NOMO-1 treated with dmso at 0.1 percent for 144 hours (cell line): ENCODE measurements at regions not wholly inside any gene's neighbourhood (a gene's known extent, or its start where the extent isn't known, plus 50 kb on each side); places are given as distances from the start of the nearest gene placed in this dataset.
"Not testable (repeated sequence)": the region's sequence is repeated elsewhere in the genome, so short reads cannot be mapped to it uniquely, and the experiment has no call there.

ENCODE experiments used
- DNase-seq: peaks from one replicate; lab custom pipeline; 2025; ENCODE audit not compliant: unreplicated experiment; lab: John Stamatoyannopoulos, UW

DNA sequence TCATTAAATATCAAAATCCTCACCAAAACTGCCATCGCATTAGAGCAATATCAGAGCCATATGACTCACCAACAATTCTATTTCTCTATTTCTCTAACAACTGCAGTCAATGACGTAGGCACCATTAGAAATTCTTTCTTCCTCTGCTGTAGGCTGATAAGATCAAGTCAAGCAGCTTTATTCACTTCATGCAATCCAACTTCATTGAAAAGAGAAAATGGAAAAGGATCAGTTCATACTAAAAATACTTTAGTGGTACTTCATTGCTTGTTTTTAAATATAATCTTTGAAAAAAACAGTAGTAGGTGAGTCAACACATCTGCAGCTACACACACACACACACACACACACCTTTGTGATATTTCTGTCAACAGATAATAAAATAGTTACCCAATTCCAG is 345.3 kb upstream of the TENM3 start:
- DNase-seq, result no peak

DNA sequence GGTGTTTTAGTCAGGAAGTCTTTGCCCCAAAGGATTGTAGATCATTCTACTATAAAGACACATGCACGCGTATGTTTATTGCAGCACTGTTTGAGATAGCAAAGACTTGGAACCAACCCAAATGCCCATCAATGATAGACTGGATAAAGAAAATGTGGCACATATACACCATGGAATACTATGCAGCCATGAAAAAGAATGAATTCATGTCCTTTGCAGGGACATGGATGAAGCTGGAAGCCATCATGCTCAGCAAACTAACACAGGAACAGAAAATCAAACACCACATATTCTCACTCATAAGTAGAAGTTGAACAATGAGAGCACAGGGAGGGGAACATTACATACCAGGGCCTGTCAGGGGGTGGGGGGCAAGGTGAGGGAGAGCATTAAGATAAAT is 340.8 kb upstream of the TENM3 start:
- not testable (repeated sequence) for DNase-seq

- no peak for DNase-seq
Measured at GRCh38 chr4:181905708-181906107, 337.5 kb upstream of the TENM3 start.

GRCh38 chr4:181908168-181908567 is 335.0 kb upstream of the TENM3 start:
- no peak for DNase-seq

DNA sequence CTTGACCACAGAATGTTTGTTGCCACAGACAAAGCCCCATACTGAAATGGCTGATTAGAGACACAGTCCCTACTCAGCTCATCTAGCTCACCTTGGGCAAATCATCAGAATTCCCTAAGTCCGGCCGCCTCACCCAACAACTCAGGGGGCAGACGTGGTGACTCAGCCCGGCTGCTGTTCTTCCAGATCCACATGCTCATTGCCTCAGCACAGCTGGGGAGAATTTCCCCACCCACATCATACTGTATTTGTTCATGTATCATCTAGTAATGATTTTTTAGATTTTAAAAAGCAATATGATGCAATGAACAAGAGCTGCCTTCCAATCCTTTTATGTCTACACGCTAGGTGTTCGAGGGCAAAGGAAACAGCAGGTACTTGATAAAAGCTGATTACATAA is 333.8 kb upstream of the TENM3 start:
- DNase-seq, result no peak

- no peak for DNase-seq
Measured at GRCh38 chr4:181911420-181911819, 331.8 kb upstream of the TENM3 start.

GRCh38 chr4:181933471-181933870 is 309.7 kb upstream of the TENM3 start:
- DNase-seq, result no peak

GRCh38 chr4:181938631-181939030 is 304.6 kb upstream of the TENM3 start:
- DNase-seq, result no peak

DNA sequence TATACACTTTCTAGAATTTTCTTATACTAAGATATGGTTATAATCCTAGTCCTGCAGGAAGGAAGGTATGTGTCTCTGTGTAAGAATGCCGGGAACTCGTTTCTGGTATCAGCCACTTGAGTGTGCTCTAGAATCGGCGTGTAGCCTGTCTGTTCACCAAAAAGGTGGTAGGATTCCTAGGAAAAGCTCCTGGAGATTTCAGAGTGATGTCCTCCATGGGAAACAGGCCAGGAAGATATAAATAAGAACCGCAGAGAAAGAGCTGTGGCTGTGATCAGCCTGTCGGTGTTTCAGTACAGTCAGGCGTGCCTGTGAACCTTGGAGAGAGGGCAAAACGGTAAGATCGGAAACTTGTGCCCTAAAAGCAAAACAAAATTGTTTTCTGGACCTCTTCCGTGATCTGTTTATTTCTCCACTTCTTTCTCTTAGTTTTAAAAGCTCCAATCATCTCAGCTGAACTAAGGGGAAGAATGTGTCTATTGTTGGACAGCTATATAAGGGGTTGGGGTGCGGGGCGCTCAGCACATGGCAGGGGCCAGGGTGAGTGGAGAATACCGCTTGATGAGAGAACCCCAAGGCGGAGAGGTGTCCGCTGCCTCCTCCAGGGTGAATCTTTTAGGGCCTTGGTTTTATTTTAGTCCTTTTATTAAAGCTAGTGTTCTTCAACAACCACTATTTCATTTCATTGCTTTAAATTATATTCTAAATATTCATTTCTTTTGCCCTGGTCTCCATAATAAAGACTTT is 303.8 kb upstream of the TENM3 start:
- no peak for DNase-seq

DNA sequence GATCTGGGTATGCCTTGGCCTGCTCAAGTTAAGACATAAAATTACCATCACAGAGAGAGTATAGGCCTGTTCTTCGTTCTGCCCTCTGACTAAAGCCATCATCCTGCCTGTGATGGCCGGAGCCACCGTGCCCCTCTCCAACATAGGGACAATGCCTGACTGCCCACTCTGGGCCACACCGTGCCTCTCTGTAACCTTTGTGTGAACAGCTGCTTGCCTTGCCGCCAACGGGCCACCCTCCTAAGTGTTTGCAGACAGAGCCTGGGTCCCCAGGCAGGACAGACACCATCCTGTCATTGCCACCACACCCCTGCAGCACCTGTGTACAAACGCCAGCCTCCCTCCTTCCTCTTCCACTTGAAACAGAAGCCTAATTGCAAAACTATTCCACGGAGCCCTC is 298.7 kb upstream of the TENM3 start:
- no peak for DNase-seq

DNA sequence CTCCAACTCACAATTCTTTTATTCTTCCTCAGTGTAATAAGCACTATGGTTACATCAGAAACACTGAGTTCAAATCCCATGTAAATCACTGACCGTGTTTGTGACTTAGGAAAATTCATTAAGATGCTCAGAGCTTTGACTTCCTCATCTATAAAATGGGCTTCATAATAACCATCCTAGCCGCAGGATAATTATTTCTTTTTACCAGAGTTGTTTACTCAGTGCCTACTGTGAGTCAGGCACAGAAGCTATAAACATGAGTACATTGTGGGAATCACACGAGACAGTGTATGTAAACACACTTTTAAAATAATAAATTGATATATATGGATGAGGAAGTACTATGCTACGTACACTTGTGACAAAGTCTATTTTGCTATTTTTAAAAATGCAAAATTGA is 296.3 kb upstream of the TENM3 start:
- no peak for DNase-seq

DNA sequence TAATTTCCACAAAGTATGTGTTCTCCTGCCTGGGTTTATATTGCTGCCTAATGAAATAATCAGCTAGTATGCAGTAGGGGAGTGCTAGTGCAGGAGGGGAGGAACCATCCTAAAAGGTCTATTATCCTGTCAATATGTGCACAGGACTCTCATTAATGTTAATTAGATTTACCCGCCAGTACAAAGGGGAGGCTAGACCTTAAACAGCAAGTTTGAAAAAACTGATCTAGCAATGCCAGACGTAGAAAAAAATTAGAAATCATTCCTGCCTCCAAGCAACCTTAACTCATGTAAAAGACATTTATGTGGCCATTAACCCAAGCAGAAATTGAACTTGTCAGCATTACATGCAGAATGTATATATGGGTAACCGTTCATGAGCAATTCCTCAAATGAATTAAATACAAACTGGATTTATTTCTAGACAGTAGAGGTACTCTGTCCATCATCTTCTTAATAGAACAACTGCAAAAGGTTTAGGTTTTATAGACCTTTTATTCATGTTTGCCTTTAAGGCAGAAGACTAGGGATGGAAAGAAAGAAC is 294.3 kb upstream of the TENM3 start:
- no peak for DNase-seq

GRCh38 chr4:181949704-181950312 is 293.4 kb upstream of the TENM3 start:
- DNase-seq, result no peak

DNA sequence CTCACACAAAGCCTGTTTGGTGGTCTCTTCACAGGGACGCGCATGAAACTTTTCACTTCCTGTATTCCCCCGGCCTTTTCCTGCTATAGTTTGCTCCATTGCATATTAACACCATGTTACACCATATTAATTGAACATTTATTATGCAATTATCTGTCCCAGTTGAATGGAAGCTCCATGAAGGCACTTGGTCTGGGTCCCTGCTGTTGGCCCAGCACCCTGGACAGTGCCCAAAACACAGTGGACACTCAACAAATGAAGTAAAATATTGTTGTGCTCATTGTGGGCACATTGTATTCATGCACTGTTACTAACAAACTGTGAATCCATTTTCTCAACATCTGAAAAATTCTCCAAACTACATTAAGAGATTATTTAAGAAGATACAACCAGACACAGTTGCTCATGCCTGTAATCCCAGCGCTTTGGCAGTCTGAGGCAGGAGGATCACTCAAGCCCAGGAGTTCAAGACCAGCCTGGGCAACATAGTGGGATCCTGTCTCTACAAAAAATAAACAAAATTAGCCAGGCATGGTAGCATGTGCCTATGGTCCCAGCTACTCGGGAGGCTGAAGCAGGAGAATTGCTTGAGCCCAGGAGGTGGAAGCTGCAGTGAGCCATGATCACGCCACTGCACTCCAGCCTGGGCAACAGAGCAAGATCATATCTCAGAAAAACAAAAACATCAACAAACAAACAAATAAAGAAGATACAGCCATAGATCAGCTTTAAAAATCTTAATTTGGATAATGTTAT is 292.7 kb upstream of the TENM3 start:
- DNase-seq, result no peak

DNA sequence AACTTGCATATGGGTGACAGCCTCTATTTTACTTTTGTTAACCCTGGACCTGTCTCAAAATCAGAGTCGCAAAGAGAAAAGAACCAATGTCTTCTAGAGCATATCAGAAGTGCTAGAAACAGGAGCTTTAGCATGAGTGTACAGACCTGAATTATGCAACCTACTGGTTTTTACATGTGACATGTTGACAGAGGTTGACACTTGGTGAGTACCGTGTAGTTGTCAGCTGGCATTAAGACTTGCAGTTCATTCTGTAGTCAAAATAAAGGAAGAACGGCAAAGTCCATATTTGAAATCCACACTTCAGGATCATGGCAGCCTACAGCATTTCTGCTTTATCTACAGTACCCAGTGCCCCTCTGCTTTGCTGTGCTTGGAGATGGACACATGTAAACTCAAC is 291.9 kb upstream of the TENM3 start:
- no peak for DNase-seq

DNA sequence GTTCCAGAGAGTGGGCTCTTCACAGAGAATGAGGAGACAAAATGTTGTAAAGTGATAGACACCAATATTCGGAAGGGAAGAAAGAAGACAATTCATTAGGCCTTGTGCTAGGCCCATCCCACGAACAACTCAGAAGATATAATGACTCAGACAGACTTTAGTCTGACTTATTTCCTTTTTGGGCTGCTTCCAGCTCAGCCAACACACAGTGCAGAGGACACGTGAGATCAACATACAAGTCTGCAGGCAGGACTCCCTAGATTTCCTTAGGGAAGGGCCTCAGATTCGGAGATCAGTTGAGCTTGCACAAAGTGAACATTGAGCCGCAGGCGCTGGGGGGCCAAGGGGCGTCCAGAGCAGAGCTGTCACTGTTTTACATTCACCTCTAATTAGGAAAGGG is 290.7 kb upstream of the TENM3 start:
- DNase-seq, result no peak

- no peak for DNase-seq
Measured at GRCh38 chr4:181956512-181956911, 286.7 kb upstream of the TENM3 start.

- no peak for DNase-seq
Measured at GRCh38 chr4:181957088-181957487, 286.1 kb upstream of the TENM3 start.

DNA sequence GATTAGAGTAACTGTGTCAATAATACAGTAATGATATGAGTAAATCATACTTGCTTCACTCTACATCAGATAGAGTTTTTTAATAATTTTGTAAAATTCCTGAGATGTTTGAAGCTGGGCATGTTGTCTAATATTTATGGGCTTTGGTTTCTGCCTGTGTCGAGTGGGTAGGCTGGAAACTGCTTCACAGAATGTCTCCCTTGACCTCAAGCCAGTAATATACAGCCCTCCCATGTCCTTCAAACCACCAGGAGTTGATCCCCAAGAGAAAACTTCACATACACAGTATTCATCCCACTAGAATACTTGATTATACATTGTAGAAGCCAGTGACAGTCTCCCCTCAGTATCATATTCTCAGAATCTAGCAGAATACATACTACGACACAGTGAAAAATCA is 284.8 kb upstream of the TENM3 start:
- DNase-seq, result no peak

- DNase-seq, result no peak
Measured at GRCh38 chr4:181959121-181959520, 284.1 kb upstream of the TENM3 start.

GRCh38 chr4:181960384-181960783 is 282.8 kb upstream of the TENM3 start:
- DNase-seq, result no peak

- no peak for DNase-seq
Measured at GRCh38 chr4:181962321-181962720, 280.9 kb upstream of the TENM3 start.
